ENCODE measurements at regions not wholly inside any gene's neighbourhood (a gene's known extent, or its start where the extent isn't known, plus 50 kb on each side); places are given as distances from the start of the nearest gene placed in this dataset.

- TF ChIP-seq, protein P1, sequence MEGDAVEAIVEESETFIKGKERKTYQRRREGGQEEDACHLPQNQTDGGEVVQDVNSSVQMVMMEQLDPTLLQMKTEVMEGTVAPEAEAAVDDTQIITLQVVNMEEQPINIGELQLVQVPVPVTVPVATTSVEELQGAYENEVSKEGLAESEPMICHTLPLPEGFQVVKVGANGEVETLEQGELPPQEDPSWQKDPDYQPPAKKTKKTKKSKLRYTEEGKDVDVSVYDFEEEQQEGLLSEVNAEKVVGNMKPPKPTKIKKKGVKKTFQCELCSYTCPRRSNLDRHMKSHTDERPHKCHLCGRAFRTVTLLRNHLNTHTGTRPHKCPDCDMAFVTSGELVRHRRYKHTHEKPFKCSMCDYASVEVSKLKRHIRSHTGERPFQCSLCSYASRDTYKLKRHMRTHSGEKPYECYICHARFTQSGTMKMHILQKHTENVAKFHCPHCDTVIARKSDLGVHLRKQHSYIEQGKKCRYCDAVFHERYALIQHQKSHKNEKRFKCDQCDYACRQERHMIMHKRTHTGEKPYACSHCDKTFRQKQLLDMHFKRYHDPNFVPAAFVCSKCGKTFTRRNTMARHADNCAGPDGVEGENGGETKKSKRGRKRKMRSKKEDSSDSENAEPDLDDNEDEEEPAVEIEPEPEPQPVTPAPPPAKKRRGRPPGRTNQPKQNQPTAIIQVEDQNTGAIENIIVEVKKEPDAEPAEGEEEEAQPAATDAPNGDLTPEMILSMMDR (IDR thresholded peaks at IDR 0.05), result no peak
- Mint-ChIP-seq H3K9me3 (no peaks in the 10 kb centered on the region), H3K4me1 (no peaks in the 10 kb centered on the region), H3K4me3 (no peak overlapping the region), H3K27ac (no peak overlapping the region), H3K27me3 (peaks cover 3% of the 10 kb centered on the region), H3K36me3 (ENCODE audit: low read depth) (no peaks in the 10 kb centered on the region)
- POLR2A ChIA-PET, result no interaction called here
- ATAC-seq (ENCODE audit: low read depth) (no peak), DNase-seq (no peak)
- intact Hi-C loops (cut with micrococcal nuclease), result no loop called here
- CTCF ChIA-PET, result no interaction called here
Measured at GRCh38 chr14:51396222-51396815, 156.3 kb downstream of the TMX1 start.

- Mint-ChIP-seq H3K9me3 (no peaks in the 10 kb centered on the region), H3K27ac (no peak overlapping the region), H3K4me1 (no peaks in the 10 kb centered on the region), H3K36me3 (ENCODE audit: low read depth) (no peaks in the 10 kb centered on the region), H3K4me3 (no peak overlapping the region), H3K27me3 (peaks cover 3% of the 10 kb centered on the region)
- TF ChIP-seq, protein P1 (IDR thresholded peaks at IDR 0.05), result no peak
- POLR2A ChIA-PET, result no interaction called here
- intact Hi-C loops (cut with micrococcal nuclease), result no loop called here
- CTCF ChIA-PET, result no interaction called here
- no peak for DNase-seq
- ATAC-seq (ENCODE audit: low read depth), result no peak
Measured at GRCh38 chr14:51398898-51399297, 158.9 kb downstream of the TMX1 start.

GRCh38 chr14:51400139-51400538 lies 160.1 kb downstream of the TMX1 start:
- Mint-ChIP-seq H3K27me3 (peaks cover 3% of the 10 kb centered on the region), H3K27ac (no peak overlapping the region), H3K4me1 (no peaks in the 10 kb centered on the region), H3K9me3 (no peaks in the 10 kb centered on the region), H3K36me3 (ENCODE audit: low read depth) (no peaks in the 10 kb centered on the region), H3K4me3 (no peak overlapping the region)
- TF ChIP-seq, protein P1 (IDR thresholded peaks at IDR 0.05), result no peak
- ATAC-seq (ENCODE audit: low read depth), result no peak
- CTCF ChIA-PET, result no interaction called here
- DNase-seq, result no peak
- intact Hi-C loops (cut with micrococcal nuclease), result no loop called here
- POLR2A ChIA-PET, result no interaction called here

GRCh38 chr14:51401272-51401671 lies 161.2 kb downstream of the TMX1 start:
- ATAC-seq (ENCODE audit: low read depth) (no peak), DNase-seq (no peak)
- TF ChIP-seq, protein P1 (IDR thresholded peaks at IDR 0.05), result no peak
- Mint-ChIP-seq H3K4me1 (no peaks in the 10 kb centered on the region), H3K27me3 (peaks cover 7% of the 10 kb centered on the region), H3K36me3 (ENCODE audit: low read depth) (no peaks in the 10 kb centered on the region), H3K4me3 (no peak overlapping the region), H3K27ac (no peak overlapping the region), H3K9me3 (no peaks in the 10 kb centered on the region)
- intact Hi-C loops (cut with micrococcal nuclease), result no loop called here
- ChIA-PET POLR2A (no interaction called here), CTCF (no interaction called here)

DNA sequence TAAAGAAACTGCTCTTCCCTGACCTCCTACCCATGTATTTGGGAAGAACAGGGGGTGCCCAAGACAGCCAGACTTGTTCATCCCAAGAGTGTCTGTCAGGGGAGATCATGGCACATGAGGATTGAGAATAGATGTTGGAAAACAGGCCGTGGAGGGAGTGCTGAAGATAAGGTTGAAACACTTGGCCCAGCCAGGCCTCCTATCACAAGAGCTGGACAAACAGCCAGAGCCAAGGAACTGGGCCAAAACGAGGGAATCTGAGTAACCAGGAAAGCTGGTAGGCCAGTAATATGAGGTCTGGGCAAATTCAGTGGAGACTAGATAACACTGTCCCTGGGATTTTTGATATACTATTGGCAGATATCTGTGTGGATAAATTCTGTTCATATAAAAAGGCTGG lies 161.7 kb downstream of the TMX1 start:
- no peaks in the 10 kb centered on the region for H3K9me3 Mint-ChIP-seq
- DNase-seq, result no peak
- no peaks in the 10 kb centered on the region for H3K4me1 Mint-ChIP-seq
- TF ChIP-seq, protein P1 (IDR thresholded peaks at IDR 0.05), result no peak
- ATAC-seq (ENCODE audit: low read depth), result no peak
- no peaks in the 10 kb centered on the region for H3K36me3 Mint-ChIP-seq (ENCODE audit: low read depth)
- no peak overlapping the region for H3K27ac Mint-ChIP-seq
- ChIA-PET POLR2A (no interaction called here), CTCF (no interaction called here)
- H3K27me3 Mint-ChIP-seq, result peaks cover 7% of the 10 kb centered on the region
- intact Hi-C loops (cut with micrococcal nuclease), result no loop called here
- H3K4me3 Mint-ChIP-seq, result no peak overlapping the region
